ENCODE measurements at regions not wholly inside any gene's neighbourhood (a gene's known extent, or its start where the extent isn't known, plus 50 kb on each side); places are given as distances from the start of the nearest gene placed in this dataset.

GRCh38 chr5:56455417-56455816 is 222.3 kb upstream of the ANKRD55 start:
- Histone ChIP-seq H3K79me2 (replicated peaks; ENCODE audit: insufficient read depth, low read length) (no peaks in the 10 kb centered on the region), H2AFZ (ENCODE audit: low read depth, low read length) (no peak overlapping the region), H3K4me3 (ENCODE audit: low read length) (no peak overlapping the region), H3K36me3 (ENCODE audit: insufficient read depth, low read length) (no peaks in the 10 kb centered on the region), H3K9me3 (ENCODE audit: low read length) (no peaks in the 10 kb centered on the region), H3F3A (ENCODE audit: insufficient read depth, low read length, poor library complexity, severe bottlenecking) (no peaks in the 10 kb centered on the region), H3K27ac (ENCODE audit: low read length) (no peak overlapping the region), H3K9ac (ENCODE audit: low read length) (no peak overlapping the region), H3K4me2 (ENCODE audit: low read length) (no peak overlapping the region), H4K20me1 (ENCODE audit: insufficient read depth) (no peaks in the 10 kb centered on the region), H3K27me3 (ENCODE audit: insufficient read depth, low read depth, low read length) (no peaks in the 10 kb centered on the region), H3K9me2 (ENCODE audit: insufficient read depth, low read length) (no peaks in the 10 kb centered on the region)
- TF ChIP-seq REST (IDR thresholded peaks at IDR 0.05; ENCODE audit: borderline replicate concordance) = no peak
- TF ChIP-seq TAF1 (IDR thresholded peaks at IDR 0.05; ENCODE audit: low read depth) = no peak
- no peak for TF ChIP-seq CTCF (IDR thresholded peaks at IDR 0.05; ENCODE audit: poor library complexity, severe bottlenecking)
- TF ChIP-seq MXI1 (conservative IDR thresholded peaks at IDR 0.05; ENCODE audit: poor library complexity, severe bottlenecking) = no peak
- TF ChIP-seq EP300 (conservative IDR thresholded peaks at IDR 0.05; ENCODE audit: poor library complexity, severe bottlenecking) = no peak
- no peak for TF ChIP-seq POLR2AphosphoS5 (IDR thresholded peaks at IDR 0.05)
- TF ChIP-seq SMC3 (conservative IDR thresholded peaks at IDR 0.05; ENCODE audit: poor library complexity) = no peak
- no peak for TF ChIP-seq EZH2 (IDR thresholded peaks at IDR 0.05; ENCODE audit: borderline replicate concordance, insufficient read depth, low read length, poor library complexity, severe bottlenecking)
- no peak for TF ChIP-seq RAD21 (conservative IDR thresholded peaks at IDR 0.05)

- Histone ChIP-seq H3K36me3 (ENCODE audit: insufficient read depth, low read length) (no peaks in the 10 kb centered on the region), H3K4me3 (ENCODE audit: low read length) (no peak overlapping the region), H3K9me3 (ENCODE audit: low read length) (no peaks in the 10 kb centered on the region), H3K27me3 (ENCODE audit: insufficient read depth, low read depth, low read length) (no peaks in the 10 kb centered on the region), H2AFZ (ENCODE audit: low read depth, low read length) (no peak overlapping the region), H3K9me2 (ENCODE audit: insufficient read depth, low read length) (no peaks in the 10 kb centered on the region), H3K4me2 (ENCODE audit: low read length) (no peak overlapping the region), H3K79me2 (replicated peaks; ENCODE audit: insufficient read depth, low read length) (no peaks in the 10 kb centered on the region), H3K27ac (ENCODE audit: low read length) (no peak overlapping the region), H4K20me1 (ENCODE audit: insufficient read depth) (no peaks in the 10 kb centered on the region), H3F3A (ENCODE audit: insufficient read depth, low read length, poor library complexity, severe bottlenecking) (no peaks in the 10 kb centered on the region), H3K9ac (ENCODE audit: low read length) (no peak overlapping the region)
- TF ChIP-seq EP300 (conservative IDR thresholded peaks at IDR 0.05; ENCODE audit: poor library complexity, severe bottlenecking) (no peak), MXI1 (conservative IDR thresholded peaks at IDR 0.05; ENCODE audit: poor library complexity, severe bottlenecking) (no peak), RAD21 (conservative IDR thresholded peaks at IDR 0.05) (no peak), REST (IDR thresholded peaks at IDR 0.05; ENCODE audit: borderline replicate concordance) (no peak), EZH2 (IDR thresholded peaks at IDR 0.05; ENCODE audit: borderline replicate concordance, insufficient read depth, low read length, poor library complexity, severe bottlenecking) (no peak), POLR2AphosphoS5 (IDR thresholded peaks at IDR 0.05) (no peak), TAF1 (IDR thresholded peaks at IDR 0.05; ENCODE audit: low read depth) (no peak), CTCF (IDR thresholded peaks at IDR 0.05; ENCODE audit: poor library complexity, severe bottlenecking) (no peak), SMC3 (conservative IDR thresholded peaks at IDR 0.05; ENCODE audit: poor library complexity) (no peak)
Measured at GRCh38 chr5:56454219-56454862, 221.2 kb upstream of the ANKRD55 start.
